Keratinocyte (primary cell): ENCODE measurements at regions not wholly inside any gene's neighbourhood (a gene's known extent, or its start where the extent isn't known, plus 50 kb on each side); places are given as distances from the start of the nearest gene placed in this dataset.

Experiments used
- DNase-seq: peaks from one replicate; pipeline ENCODE4 v3.0.0-alpha.2; 2011; ENCODE audit warnings: low read depth, missing footprints, low spot score
- FAIRE-seq: peaks from 2 replicates; lab custom pipeline; 2011; peaks lifted over from hg19 to GRCh38; lab: Jason Lieb, UNC
- H2AFZ ChIP-seq: 2 replicates; pipeline ENCODE4 v1.6.0; 2012; ENCODE audit warnings: low read length, control low read depth, inconsistent platforms; ENCODE audit not compliant: control insufficient read depth
- H3K27ac ChIP-seq: 2 replicates; pipeline ENCODE4 v1.5.1; 2011; ENCODE audit warnings: low read length; ENCODE audit not compliant: control insufficient read depth, insufficient read depth
- H3K27me3 ChIP-seq: 3 replicates; pipeline ENCODE4 v1.6.0; 2011; ENCODE audit warnings: low read length; ENCODE audit not compliant: control insufficient read depth, insufficient read depth; ENCODE audit errors: extremely low read depth
- H3K36me3 ChIP-seq, 2 experiments: 2 replicates in 1 of 2; 3 replicates in 1 of 2; pipeline ENCODE4 v1.5.1; 2011; ENCODE audit warnings: low read length in 2 of 2, mild to moderate bottlenecking in 1 of 2; ENCODE audit not compliant: control insufficient read depth in 2 of 2, insufficient read depth in 2 of 2; ENCODE audit errors: extremely low read depth in 1 of 2
- H3K4me1 ChIP-seq: 3 replicates; pipeline ENCODE4 v1.5.1; 2011; ENCODE audit warnings: low read length; ENCODE audit not compliant: control insufficient read depth, insufficient read depth; ENCODE audit errors: extremely low read depth
- H3K4me2 ChIP-seq: 3 replicates; pipeline ENCODE4 v1.6.0; 2011; ENCODE audit warnings: low read depth, low read length; ENCODE audit not compliant: control insufficient read depth, insufficient read depth; ENCODE audit errors: extremely low read depth
- H3K4me3 ChIP-seq, 3 experiments: fragments of 200-600 bp in 1 of 3; sonication (generic) in 1 of 3; 2 replicates in 2 of 3; 3 replicates in 1 of 3; pipeline ENCODE4 v1.5.1; 2011 to 2016; ENCODE audit warnings: low read length in 3 of 3, mild to moderate bottlenecking in 3 of 3, control low read depth in 2 of 3, inconsistent platforms in 1 of 3, low read depth in 1 of 3, mixed read lengths in 1 of 3, mixed run types in 1 of 3, moderate library complexity in 1 of 3; ENCODE audit not compliant: control insufficient read depth in 2 of 3, insufficient read depth in 2 of 3; ENCODE audit errors: extremely low read depth in 1 of 3
- H3K79me2 ChIP-seq: 2 replicates; pipeline ENCODE4 v1.6.0; 2012; ENCODE audit warnings: low read length; ENCODE audit not compliant: control insufficient read depth, insufficient read depth
- H3K9ac ChIP-seq: 3 replicates; pipeline ENCODE4 v1.6.0; 2011; ENCODE audit warnings: low read length; ENCODE audit not compliant: control insufficient read depth, insufficient read depth; ENCODE audit errors: extremely low read depth
- H3K9me1 ChIP-seq: 3 replicates; pipeline ENCODE4 v1.6.0; 2011; ENCODE audit warnings: low read length; ENCODE audit not compliant: control insufficient read depth, insufficient read depth; ENCODE audit errors: extremely low read depth
- H3K9me3 ChIP-seq: 2 replicates; pipeline ENCODE4 v1.5.1; 2012; ENCODE audit warnings: low read depth, low read length; ENCODE audit not compliant: control insufficient read depth
- H4K20me1 ChIP-seq: 3 replicates; pipeline ENCODE4 v1.6.0; 2011; ENCODE audit warnings: low read length; ENCODE audit not compliant: control insufficient read depth, insufficient read depth; ENCODE audit errors: extremely low read depth
- CTCF ChIP-seq, 3 experiments: IDR thresholded peaks in 1 of 3; conservative IDR thresholded peaks in 1 of 3; optimal IDR thresholded peaks in 1 of 3; 2 replicates in 2 of 3; 3 replicates in 1 of 3; pipeline versions ENCODE3 to v1.5.1; 2011; ENCODE audit warnings: low read length in 3 of 3, mild to moderate bottlenecking in 3 of 3, moderate library complexity in 2 of 3, control low read depth in 1 of 3, inconsistent platforms in 1 of 3; ENCODE audit not compliant: insufficient read depth in 2 of 3; ENCODE audit errors: extremely low read depth in 1 of 3
- EZH2 ChIP-seq: IDR thresholded peaks from one replicate; pipeline ENCODE4 v1.6.1; 2012; ENCODE audit warnings: inconsistent platforms, mild to moderate bottlenecking, low read length, moderate library complexity
- dilution Hi-C: fragments of 300-500 bp; cut with MboI; formaldehyde crosslinking; loops from one replicate; pipeline ENCODE4 v1.7.0; 2020; ENCODE audit warnings: low sequenced_read_pairs; ENCODE audit not compliant: extremely low pct_ligation_motif_present

DNA sequence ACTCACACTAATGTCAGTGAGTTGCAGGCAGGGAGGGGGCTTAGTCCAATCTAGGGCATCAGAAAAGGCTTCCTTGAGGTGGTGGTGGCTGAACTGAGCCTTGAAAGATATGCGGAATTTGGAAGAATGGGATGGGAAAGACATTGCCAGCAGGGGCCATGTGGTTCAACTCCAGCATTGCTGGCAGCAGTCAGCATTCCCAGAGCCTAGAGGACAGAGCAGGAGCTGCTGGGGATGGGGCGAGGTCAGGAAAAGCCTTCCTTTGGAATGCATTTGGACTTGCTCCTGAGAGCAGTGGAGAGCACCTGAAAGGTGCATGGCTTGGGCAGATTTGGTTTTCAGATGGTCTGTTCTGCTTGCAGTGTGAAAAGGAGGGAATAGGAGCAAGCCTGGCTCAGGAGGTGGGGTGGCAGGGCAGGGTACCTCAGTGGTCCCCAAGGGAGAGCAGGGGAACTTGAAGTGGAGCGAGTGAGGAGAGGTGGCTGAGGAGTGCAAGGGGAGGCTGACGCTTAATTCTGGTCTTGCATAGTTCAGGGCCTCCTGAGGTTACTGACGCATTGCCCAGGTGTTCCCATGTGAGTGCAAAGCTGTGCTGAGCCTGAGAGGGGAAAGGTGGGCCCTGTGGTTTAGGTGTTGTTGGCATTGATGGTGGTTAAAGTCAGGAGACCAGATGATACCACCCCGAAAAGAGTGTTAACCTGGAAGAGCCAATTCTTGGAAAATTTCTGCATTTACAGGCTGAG lies 112.1 kb upstream of the MGAT5 start:
- H3K4me1 ChIP-seq: peaks cover 88% of the 10 kb centered on the region
- H4K20me1 ChIP-seq: no peaks in the 10 kb centered on the region
- TF ChIP-seq CTCF (optimal IDR thresholded peaks at IDR 0.05 in 1 of 3, IDR thresholded peaks at IDR 0.05 in 1 of 3, conservative IDR thresholded peaks at IDR 0.05 in 1 of 3; ENCODE audit: extremely low read depth in 1 of 3, insufficient read depth in 2 of 3, low read length in 3 of 3): no peak
- no peak for TF ChIP-seq EZH2
- peaks cover 0 to 3% of the 10 kb centered on the region in 2 experiments for H3K36me3 ChIP-seq
- peaks cover 4% of the 10 kb centered on the region for H3K9me1 ChIP-seq
- H3K9me3 ChIP-seq: no peaks in the 10 kb centered on the region
- H3K4me2 ChIP-seq: peak overlapping the region; percentile 34
- no peak overlapping the region for H3K4me3 ChIP-seq
- no peak overlapping the region for H2AFZ ChIP-seq
- dilution Hi-C loops: no loop called here
- no peak for FAIRE-seq
- DNase-seq: no peak
- H3K9ac ChIP-seq: no peak overlapping the region
- H3K79me2 ChIP-seq: peaks cover 59% of the 10 kb centered on the region
- H3K27me3 ChIP-seq: no peaks in the 10 kb centered on the region
- H3K27ac ChIP-seq: peak overlapping the region; percentile 70

DNA sequence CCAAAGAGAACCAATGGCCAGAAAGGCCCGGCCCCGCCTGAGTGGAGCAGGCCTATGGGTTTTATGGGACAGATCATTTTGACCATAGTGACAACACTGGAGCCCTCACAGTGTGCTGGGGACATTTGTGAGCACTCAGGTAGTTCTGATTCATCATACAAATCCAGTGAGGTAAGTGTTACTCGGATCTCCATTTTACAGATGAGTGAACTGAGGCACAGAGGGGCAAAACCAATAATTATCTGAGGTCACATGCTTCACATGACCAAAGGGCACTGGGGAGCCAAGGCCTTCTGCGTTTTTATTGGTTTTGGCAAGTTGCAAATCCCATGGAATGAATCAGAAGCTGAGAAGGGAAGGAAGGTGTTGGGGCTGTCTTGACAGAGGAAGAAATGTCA lies 111.5 kb upstream of the MGAT5 start:
- no peak overlapping the region for H3K9ac ChIP-seq
- no peak overlapping the region for H2AFZ ChIP-seq
- no peak for TF ChIP-seq CTCF (optimal IDR thresholded peaks at IDR 0.05 in 1 of 3, IDR thresholded peaks at IDR 0.05 in 1 of 3, conservative IDR thresholded peaks at IDR 0.05 in 1 of 3; ENCODE audit: extremely low read depth in 1 of 3, insufficient read depth in 2 of 3, low read length in 3 of 3)
- no peak for TF ChIP-seq EZH2
- dilution Hi-C loops: no loop called here
- H3K9me1 ChIP-seq: peaks cover 4% of the 10 kb centered on the region
- peaks cover 88% of the 10 kb centered on the region for H3K4me1 ChIP-seq
- H3K27ac ChIP-seq: peak overlapping the region; percentile 70
- no peaks in the 10 kb centered on the region for H4K20me1 ChIP-seq
- H3K9me3 ChIP-seq: no peaks in the 10 kb centered on the region
- peaks cover 0 to 3% of the 10 kb centered on the region in 2 experiments for H3K36me3 ChIP-seq
- H3K27me3 ChIP-seq: no peaks in the 10 kb centered on the region
- peaks cover 59% of the 10 kb centered on the region for H3K79me2 ChIP-seq
- peak overlapping the region in 1 of 3 experiments; percentile 16 for H3K4me3 ChIP-seq
- FAIRE-seq (no peak), DNase-seq (no peak)
- peak overlapping the region; percentile 34 for H3K4me2 ChIP-seq
